ENCODE measurements at regions not wholly inside any gene's neighbourhood (a gene's known extent, or its start where the extent isn't known, plus 50 kb on each side); places are given as distances from the start of the nearest gene placed in this dataset.

DNA sequence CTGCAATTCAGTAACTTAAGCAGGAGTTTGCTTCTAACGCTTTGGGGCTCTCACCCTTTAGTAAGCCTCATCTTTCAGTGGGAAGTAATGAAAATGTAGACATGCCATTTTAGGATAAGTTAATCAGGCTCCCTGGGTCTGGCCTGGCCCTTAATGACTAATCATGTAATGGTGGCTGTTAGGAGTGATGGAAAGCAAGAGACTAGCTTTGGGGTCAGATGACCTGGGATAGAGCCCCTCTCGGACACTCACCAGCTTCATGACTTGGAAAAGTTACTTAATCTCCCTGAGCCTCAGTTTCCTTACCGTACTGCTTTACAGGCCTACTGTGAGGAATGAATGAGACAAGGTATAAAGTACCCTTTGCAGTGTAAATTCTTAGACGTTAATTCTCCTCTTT, 194.4 kb downstream of the LPIN1 start:
- no peak for DNase-seq (ENCODE audit: low spot score)
- TF ChIP-seq CTCF (IDR thresholded peaks at IDR 0.05; ENCODE audit: borderline replicate concordance, control extremely low read depth, extremely low read depth, insufficient read depth, missing control alignments), result no peak
- in situ Hi-C loops (cut with MboI; ENCODE audit: low sequenced_read_pairs, unreplicated experiment), result no loop called here

- TF ChIP-seq CTCF (IDR thresholded peaks at IDR 0.05; ENCODE audit: borderline replicate concordance, control extremely low read depth, extremely low read depth, insufficient read depth, missing control alignments), result no peak
- in situ Hi-C loops (cut with MboI; ENCODE audit: low sequenced_read_pairs, unreplicated experiment), result no loop called here
- DNase-seq (ENCODE audit: low spot score), result no peak
These were observed 195.1 kb downstream of the LPIN1 start for GRCh38 chr2:11941201-11942177.

- TF ChIP-seq CTCF (IDR thresholded peaks at IDR 0.05; ENCODE audit: borderline replicate concordance, control extremely low read depth, extremely low read depth, insufficient read depth, missing control alignments), result no peak
- no peak for DNase-seq (ENCODE audit: low spot score)
- in situ Hi-C loops (cut with MboI; ENCODE audit: low sequenced_read_pairs, unreplicated experiment), result no loop called here
These were observed 195.7 kb downstream of the LPIN1 start for GRCh38 chr2:11942178-11942569.

GRCh38 chr2:11944311-11944710, 197.9 kb downstream of the LPIN1 start:
- in situ Hi-C loops (cut with MboI; ENCODE audit: low sequenced_read_pairs, unreplicated experiment), result no loop called here
- DNase-seq (ENCODE audit: low spot score), result no peak
- TF ChIP-seq CTCF (IDR thresholded peaks at IDR 0.05; ENCODE audit: borderline replicate concordance, control extremely low read depth, extremely low read depth, insufficient read depth, missing control alignments), result no peak

DNA sequence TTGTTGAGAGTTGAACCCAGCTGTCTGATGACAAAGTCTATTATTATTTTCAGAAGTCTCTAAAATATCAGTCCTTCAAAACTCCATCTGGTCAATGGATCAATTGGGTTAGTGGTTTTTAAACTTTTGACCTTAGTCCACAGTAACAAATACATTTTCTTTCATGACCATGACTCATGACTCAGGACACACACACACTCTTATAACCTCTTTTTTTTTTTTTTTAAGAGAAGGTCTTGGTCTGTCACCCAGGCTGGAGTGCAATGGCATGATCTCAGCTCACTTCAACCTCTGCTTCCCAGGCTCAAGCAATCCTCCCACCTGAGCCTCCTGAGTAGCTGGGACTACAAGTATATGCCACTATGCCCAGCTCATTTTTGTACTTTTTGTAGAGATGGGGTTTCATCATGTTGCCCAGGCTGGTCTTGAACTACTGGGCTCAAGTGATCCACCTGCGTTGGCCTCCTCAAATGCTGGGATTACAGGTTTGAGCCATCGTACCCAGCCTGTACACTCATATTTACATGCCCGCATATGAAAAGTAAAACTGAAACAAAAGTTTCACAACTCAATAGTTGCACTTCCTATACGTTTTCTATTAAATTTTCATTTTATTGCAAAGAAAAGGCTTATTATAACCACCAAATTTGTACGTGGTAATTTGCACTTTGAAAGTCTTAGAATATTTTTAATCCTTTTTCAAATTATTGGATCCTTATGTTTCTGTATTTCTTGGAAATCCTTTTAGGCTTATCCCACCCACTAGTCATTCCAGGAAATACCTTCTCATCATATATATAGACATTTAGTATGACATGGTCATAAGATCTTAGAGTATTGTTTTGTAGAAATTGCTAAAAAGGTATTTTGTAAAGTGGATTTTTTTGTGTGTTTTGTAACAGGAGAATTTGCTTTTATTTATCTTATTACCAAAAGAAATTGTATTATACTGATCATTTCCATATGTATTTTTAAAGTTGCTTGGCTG, 199.0 kb downstream of the LPIN1 start:
- DNase-seq (ENCODE audit: low spot score), result no peak
- in situ Hi-C loops (cut with MboI; ENCODE audit: low sequenced_read_pairs, unreplicated experiment), result no loop called here
- no peak for TF ChIP-seq CTCF (IDR thresholded peaks at IDR 0.05; ENCODE audit: borderline replicate concordance, control extremely low read depth, extremely low read depth, insufficient read depth, missing control alignments)

DNA sequence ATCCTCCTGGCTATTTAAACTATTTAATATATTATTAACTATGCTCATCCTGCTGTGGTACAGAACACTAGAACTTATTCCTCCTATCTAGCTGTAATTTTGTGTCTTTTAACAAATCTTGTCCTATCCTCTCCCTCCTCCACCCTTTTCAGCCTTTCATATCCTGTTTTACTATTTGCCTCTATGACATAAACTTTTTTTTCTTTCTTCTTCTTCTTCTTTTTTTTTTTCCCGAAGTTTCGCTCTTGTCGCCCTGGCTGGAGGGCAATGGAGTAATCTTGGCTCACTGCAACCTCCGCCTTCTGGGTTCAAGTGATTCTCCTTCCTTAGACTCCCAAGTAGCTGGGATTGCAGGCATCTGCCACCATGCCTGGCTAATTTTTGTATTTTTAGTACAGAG, 201.5 kb downstream of the LPIN1 start:
- in situ Hi-C loops (cut with MboI; ENCODE audit: low sequenced_read_pairs, unreplicated experiment), result no loop called here
- TF ChIP-seq CTCF (IDR thresholded peaks at IDR 0.05; ENCODE audit: borderline replicate concordance, control extremely low read depth, extremely low read depth, insufficient read depth, missing control alignments), result no peak
- DNase-seq (ENCODE audit: low spot score), result no peak

All from GM13976 (cell line).